Peyer's patch (tissue), 4 donors: ENCODE measurements at regions not wholly inside any gene's neighbourhood (a gene's known extent, or its start where the extent isn't known, plus 50 kb on each side); places are given as distances from the start of the nearest gene placed in this dataset.

Source experiments
- DNase-seq, 3 donors: peaks; one replicate each; pipeline ENCODE4 v3.0.0-alpha.2; 2017 to 2019
- H3K27ac ChIP-seq, 4 donors: fragments of 200-600 bp; sonication (generic); one replicate each; pipeline ENCODE4 v1.5.1; 2016 to 2019
- H3K27me3 ChIP-seq, 2 donors: fragments of 200-600 bp; sonication (generic); one replicate each; pipeline ENCODE4 v1.5.1; 2019
- H3K36me3 ChIP-seq, 3 donors: fragments of 200-600 bp; sonication (generic); one replicate each; pipeline ENCODE4 v1.5.1; 2016 to 2019
- H3K4me1 ChIP-seq, 4 donors: fragments of 200-600 bp; sonication (generic); one replicate each; pipeline ENCODE4 v1.5.1; 2016 to 2019
- H3K4me3 ChIP-seq, 4 donors: fragments of 200-600 bp; sonication (generic); 1 replicate in 3 of 4; 2 replicates in 1 of 4; pipeline ENCODE4 v1.5.1; 2016 to 2019; ENCODE audit warnings: mild to moderate bottlenecking in 1 of 4
- H3K9me3 ChIP-seq, 4 donors: fragments of 200-600 bp; sonication (generic); one replicate each; pipeline ENCODE4 v1.5.1; 2016 to 2019; ENCODE audit warnings: mild to moderate bottlenecking in 1 of 4
- CTCF ChIP-seq, 6 experiments: fragments of 450-650 bp in 4 of 6; fragments of 200-600 bp in 2 of 6; sonication (generic) in 1 of 6; IDR thresholded peaks; one replicate each; pipeline ENCODE4 v1.5.1; 2017 to 2019; ENCODE audit warnings: antibody characterized with exemption in 6 of 6, mild to moderate bottlenecking in 3 of 6, moderate library complexity in 1 of 6
- POLR2A ChIP-seq, 2 donors: fragments of 450-650 bp; IDR thresholded peaks; one replicate each; pipeline ENCODE4 v1.5.1; 2017; ENCODE audit warnings: antibody characterized with exemption in 2 of 2, mild to moderate bottlenecking in 2 of 2, moderate library complexity in 2 of 2

- no peak overlapping the region for H3K27ac ChIP-seq
- H3K36me3 ChIP-seq: no peaks in the 10 kb centered on the region
- H3K27me3 ChIP-seq: no peaks in the 10 kb centered on the region
- TF ChIP-seq POLR2A (IDR thresholded peaks at IDR 0.05) (no peak), CTCF (IDR thresholded peaks at IDR 0.05) (no peak)
- DNase-seq: no peak
- H3K9me3 ChIP-seq: no peaks in the 10 kb centered on the region
- H3K4me3 ChIP-seq: no peak overlapping the region
- no peaks in the 10 kb centered on the region for H3K4me1 ChIP-seq
Observed at GRCh38 chr21:17454315-17455027, 58.4 kb upstream of the CXADR start.

- Histone ChIP-seq H3K27me3 (no peaks in the 10 kb centered on the region), H3K27ac (peak overlapping the region in 1 of 4 donors; percentile 48), H3K36me3 (no peaks in the 10 kb centered on the region), H3K4me3 (no peak overlapping the region), H3K4me1 (no peaks in the 10 kb centered on the region), H3K9me3 (no peaks in the 10 kb centered on the region)
- no peak for DNase-seq
- TF ChIP-seq CTCF (IDR thresholded peaks at IDR 0.05): no peak
- no peak for TF ChIP-seq POLR2A (IDR thresholded peaks at IDR 0.05)
Observed at GRCh38 chr21:17455028-17455353, 57.9 kb upstream of the CXADR start.

- Histone ChIP-seq H3K27ac (peak overlapping the region in 2 of 4 donors; percentile 48), H3K27me3 (no peaks in the 10 kb centered on the region)
Observed at GRCh38 chr21:17455451-17455850, 57.4 kb upstream of the CXADR start.

GRCh38 chr21:17458279-17458678 lies 54.6 kb upstream of the CXADR start:
- H3K27ac ChIP-seq: no peak overlapping the region
- H3K4me3 ChIP-seq: no peak overlapping the region
- H3K9me3 ChIP-seq: no peaks in the 10 kb centered on the region
- peaks cover 0 to 9% (median 0%) of the 10 kb centered on the region in 4 donors for H3K4me1 ChIP-seq
- TF ChIP-seq POLR2A (IDR thresholded peaks at IDR 0.05): no peak
- no peak for TF ChIP-seq CTCF (IDR thresholded peaks at IDR 0.05)
- no peaks in the 10 kb centered on the region for H3K27me3 ChIP-seq
- no peaks in the 10 kb centered on the region for H3K36me3 ChIP-seq
- DNase-seq: no peak

More at GRCh38 chr21:17455451-17455850, 57.4 kb upstream of the CXADR start:
- TF ChIP-seq CTCF (IDR thresholded peaks at IDR 0.05) (no peak), POLR2A (IDR thresholded peaks at IDR 0.05) (no peak)
- H3K4me3 ChIP-seq: no peak overlapping the region
- H3K9me3 ChIP-seq: no peaks in the 10 kb centered on the region
- H3K4me1 ChIP-seq: no peaks in the 10 kb centered on the region
- H3K36me3 ChIP-seq: no peaks in the 10 kb centered on the region
- peak in 1 of 3 donors; percentile 61 for DNase-seq

GRCh38 chr21:17460094-17460493 lies 52.7 kb upstream of the CXADR start:
- Histone ChIP-seq H3K9me3 (no peaks in the 10 kb centered on the region), H3K36me3 (no peaks in the 10 kb centered on the region), H3K27me3 (no peaks in the 10 kb centered on the region), H3K27ac (peak overlapping the region in 1 of 4 donors; percentile 5), H3K4me1 (peaks cover 0 to 14% (median 0%) of the 10 kb centered on the region in 4 donors), H3K4me3 (no peak overlapping the region)
- DNase-seq: no peak
- no peak for TF ChIP-seq POLR2A (IDR thresholded peaks at IDR 0.05)
- no peak for TF ChIP-seq CTCF (IDR thresholded peaks at IDR 0.05)
